ENCODE measurements at regions not wholly inside any gene's neighbourhood (a gene's known extent, or its start where the extent isn't known, plus 50 kb on each side); places are given as distances from the start of the nearest gene placed in this dataset.
A peak's percentile ranks its signal among the peaks of the same experiment; 100 is the strongest.

DNA sequence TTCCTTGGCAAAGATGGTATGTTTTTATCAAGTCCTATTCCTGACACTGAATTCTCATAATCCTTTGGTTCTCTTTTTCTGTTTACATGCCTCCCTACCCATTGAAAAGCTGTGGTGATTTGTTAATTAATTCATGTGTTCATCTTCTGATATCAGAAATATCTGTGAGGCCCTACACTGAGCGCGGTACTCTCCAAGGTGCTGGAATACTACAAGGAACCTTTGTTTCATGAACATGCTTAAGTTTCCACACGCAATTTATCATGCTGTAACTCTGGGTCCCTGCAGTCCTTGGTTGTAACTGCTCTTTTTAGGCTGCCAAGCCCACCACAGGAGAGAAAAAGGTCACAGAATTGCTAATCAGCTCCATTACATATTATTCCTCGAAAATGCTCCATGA lies 331.8 kb downstream of the FAT3 start:
- no peaks in the 10 kb centered on the region for H3K27me3 ChIP-seq
- no peaks in the 10 kb centered on the region for H3K9me3 ChIP-seq
- TF ChIP-seq POLR2A (IDR thresholded peaks at IDR 0.05): no peak
- TF ChIP-seq, protein P1, sequence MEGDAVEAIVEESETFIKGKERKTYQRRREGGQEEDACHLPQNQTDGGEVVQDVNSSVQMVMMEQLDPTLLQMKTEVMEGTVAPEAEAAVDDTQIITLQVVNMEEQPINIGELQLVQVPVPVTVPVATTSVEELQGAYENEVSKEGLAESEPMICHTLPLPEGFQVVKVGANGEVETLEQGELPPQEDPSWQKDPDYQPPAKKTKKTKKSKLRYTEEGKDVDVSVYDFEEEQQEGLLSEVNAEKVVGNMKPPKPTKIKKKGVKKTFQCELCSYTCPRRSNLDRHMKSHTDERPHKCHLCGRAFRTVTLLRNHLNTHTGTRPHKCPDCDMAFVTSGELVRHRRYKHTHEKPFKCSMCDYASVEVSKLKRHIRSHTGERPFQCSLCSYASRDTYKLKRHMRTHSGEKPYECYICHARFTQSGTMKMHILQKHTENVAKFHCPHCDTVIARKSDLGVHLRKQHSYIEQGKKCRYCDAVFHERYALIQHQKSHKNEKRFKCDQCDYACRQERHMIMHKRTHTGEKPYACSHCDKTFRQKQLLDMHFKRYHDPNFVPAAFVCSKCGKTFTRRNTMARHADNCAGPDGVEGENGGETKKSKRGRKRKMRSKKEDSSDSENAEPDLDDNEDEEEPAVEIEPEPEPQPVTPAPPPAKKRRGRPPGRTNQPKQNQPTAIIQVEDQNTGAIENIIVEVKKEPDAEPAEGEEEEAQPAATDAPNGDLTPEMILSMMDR (IDR thresholded peaks at IDR 0.05): no peak
- ATAC-seq (no peak), DNase-seq (peak in 1 of 4 donors; percentile 9)
- H3K4me1 ChIP-seq: no peaks in the 10 kb centered on the region
- H3K4me3 ChIP-seq: no peak overlapping the region
- 21 to 33% methylated on average over 4 of the region's 4 CpGs for WGBS, 2 donors
- no peaks in the 10 kb centered on the region for H3K36me3 ChIP-seq (replicated peaks in 1 of 2; ENCODE audit: insufficient read depth in 1 of 2, low read depth in 2 of 2)
- intact Hi-C loops (cut with DNase I): no loop called here
- no peak overlapping the region for H3K27ac ChIP-seq

GRCh38 chr11:92557879-92558278 lies 333.3 kb downstream of the FAT3 start:
- no peaks in the 10 kb centered on the region for H3K9me3 ChIP-seq
- H3K4me1 ChIP-seq: no peaks in the 10 kb centered on the region
- H3K36me3 ChIP-seq (replicated peaks in 1 of 2; ENCODE audit: insufficient read depth in 1 of 2, low read depth in 2 of 2): no peaks in the 10 kb centered on the region
- no peaks in the 10 kb centered on the region for H3K27me3 ChIP-seq
- no peak for ATAC-seq
- H3K27ac ChIP-seq: no peak overlapping the region
- 58 to 71% methylated on average over 1 of the region's 1 CpG for WGBS, 2 donors
- TF ChIP-seq, protein P1 (IDR thresholded peaks at IDR 0.05): no peak
- TF ChIP-seq POLR2A (IDR thresholded peaks at IDR 0.05): no peak
- no peak overlapping the region for H3K4me3 ChIP-seq
- intact Hi-C loops (cut with DNase I): no loop called here
- no peak for DNase-seq

GRCh38 chr11:92558323-92558722 lies 333.7 kb downstream of the FAT3 start:
- DNase-seq (no peak), ATAC-seq (no peak)
- Histone ChIP-seq H3K4me3 (no peak overlapping the region), H3K27ac (no peak overlapping the region), H3K9me3 (no peaks in the 10 kb centered on the region), H3K27me3 (no peaks in the 10 kb centered on the region), H3K4me1 (no peaks in the 10 kb centered on the region), H3K36me3 (replicated peaks in 1 of 2; ENCODE audit: insufficient read depth in 1 of 2, low read depth in 2 of 2) (no peaks in the 10 kb centered on the region)
- intact Hi-C loops (cut with DNase I): no loop called here
- TF ChIP-seq, protein P1 (IDR thresholded peaks at IDR 0.05): no peak
- no peak for TF ChIP-seq POLR2A (IDR thresholded peaks at IDR 0.05)
- WGBS, 2 donors: 18 to 20% methylated on average over 3 of the region's 3 CpGs

- 89 to 95% methylated on average over 1 of the region's 1 CpG for WGBS, 2 donors
- Histone ChIP-seq H3K36me3 (replicated peaks in 1 of 2; ENCODE audit: insufficient read depth in 1 of 2, low read depth in 2 of 2) (no peaks in the 10 kb centered on the region), H3K4me1 (no peaks in the 10 kb centered on the region), H3K9me3 (no peaks in the 10 kb centered on the region), H3K27ac (no peak overlapping the region), H3K27me3 (no peaks in the 10 kb centered on the region), H3K4me3 (no peak overlapping the region)
- no peak for DNase-seq
- TF ChIP-seq, protein P1 (IDR thresholded peaks at IDR 0.05): no peak
- no peak for TF ChIP-seq POLR2A (IDR thresholded peaks at IDR 0.05)
- intact Hi-C loops (cut with DNase I): no loop called here
- no peak for ATAC-seq
These were observed 345.1 kb downstream of the FAT3 start for GRCh38 chr11:92569726-92570125.

DNA sequence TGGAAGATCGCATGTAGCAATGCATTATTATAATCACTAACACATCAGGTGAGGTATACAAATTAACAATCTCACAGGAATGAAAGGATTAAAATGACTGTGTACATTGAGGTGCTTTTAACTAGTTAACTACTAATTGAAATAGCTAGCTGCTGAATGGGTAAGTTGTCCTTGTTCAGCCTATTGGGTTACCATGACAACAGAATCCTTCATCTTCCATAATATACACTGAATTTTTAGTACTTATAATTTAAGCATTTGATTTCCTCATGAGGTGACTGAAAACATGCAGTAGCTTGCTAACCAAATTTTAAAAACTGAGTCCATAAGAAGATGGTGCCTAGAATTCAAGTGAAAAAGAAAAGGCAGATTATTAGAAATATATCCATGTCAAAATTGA lies 347.9 kb downstream of the FAT3 start:
- intact Hi-C loops (cut with DNase I): no loop called here
- ATAC-seq (no peak), DNase-seq (no peak)
- TF ChIP-seq POLR2A (IDR thresholded peaks at IDR 0.05): no peak
- TF ChIP-seq, protein P1 (IDR thresholded peaks at IDR 0.05): no peak
- no peaks in the 10 kb centered on the region for H3K36me3 ChIP-seq (replicated peaks in 1 of 2; ENCODE audit: insufficient read depth in 1 of 2, low read depth in 2 of 2)
- H3K4me3 ChIP-seq: no peak overlapping the region
- H3K4me1 ChIP-seq: peaks cover 9% of the 10 kb centered on the region
- no peaks in the 10 kb centered on the region for H3K9me3 ChIP-seq
- no peak overlapping the region for H3K27ac ChIP-seq
- no peaks in the 10 kb centered on the region for H3K27me3 ChIP-seq
- 81 to 94% methylated on average over 1 of the region's 1 CpG for WGBS, 2 donors

Data from body of pancreas (tissue), 4 donors.